Non-pigmented ciliary epithelial cell (primary cell): ENCODE measurements at regions not wholly inside any gene's neighbourhood (a gene's known extent, or its start where the extent isn't known, plus 50 kb on each side); places are given as distances from the start of the nearest gene placed in this dataset.
"Not testable (repeated sequence)": the region's sequence is repeated elsewhere in the genome, so short reads cannot be mapped to it uniquely, and the experiment has no call there.

Experiments used
- DNase-seq: peaks from one replicate; pipeline ENCODE4 v3.0.0-alpha.2; 2010; ENCODE audit warnings: low read depth

DNA sequence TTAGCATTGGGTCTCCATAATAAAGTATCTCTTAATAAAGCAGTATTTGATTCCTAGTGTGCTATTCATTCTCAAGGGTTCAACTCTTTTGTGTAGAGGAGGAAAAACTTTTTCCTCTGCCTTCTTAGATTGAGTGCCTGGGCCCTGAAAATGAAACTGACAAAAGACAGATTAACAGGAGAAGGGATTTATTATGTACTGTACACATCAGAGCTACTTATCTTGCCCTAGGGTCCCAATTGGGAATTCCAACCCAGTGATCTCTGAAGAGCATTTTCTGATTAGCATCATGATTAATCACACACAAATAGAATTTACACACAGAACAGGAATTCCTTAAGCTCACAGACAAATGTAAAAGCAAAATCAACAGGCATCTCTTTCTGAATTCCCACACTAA is 128.9 kb downstream of the CD164 start:
- no peak for DNase-seq

DNA sequence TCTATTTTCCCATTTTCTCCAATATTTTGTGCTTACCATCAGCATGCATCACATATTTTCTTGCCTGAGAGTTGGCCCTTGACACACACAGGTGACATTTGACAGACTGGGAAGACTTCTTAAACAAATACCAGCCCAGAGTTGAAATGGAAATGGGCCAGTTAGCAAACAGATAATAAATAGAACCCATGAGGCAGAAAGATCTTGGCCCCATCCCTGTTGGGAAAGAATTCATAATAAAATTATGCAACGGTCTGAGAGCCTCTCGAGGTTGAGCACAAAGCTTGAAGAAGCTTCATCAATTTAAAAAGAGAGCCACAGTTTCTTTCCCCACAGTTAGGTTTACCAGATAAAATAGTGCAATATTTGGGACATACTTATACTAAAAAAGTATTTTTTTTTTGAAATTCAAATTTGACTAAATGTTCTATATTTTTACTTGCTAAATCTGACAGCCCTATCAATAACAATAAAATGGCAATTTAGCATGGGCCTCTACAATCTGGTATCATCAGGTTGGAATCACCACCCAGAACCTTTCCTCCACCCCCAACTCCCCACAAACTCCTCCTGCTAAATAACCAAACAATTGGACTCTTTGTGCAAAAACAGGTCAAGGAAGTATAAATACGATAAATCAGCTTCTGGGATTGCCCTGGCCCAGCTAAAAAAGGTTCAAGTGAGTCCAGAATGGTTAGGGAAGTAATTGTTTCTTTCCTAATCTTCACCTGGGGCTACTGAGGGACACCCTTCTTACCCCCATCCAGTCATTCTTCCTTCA is 129.8 kb downstream of the CD164 start:
- DNase-seq, result no peak

DNA sequence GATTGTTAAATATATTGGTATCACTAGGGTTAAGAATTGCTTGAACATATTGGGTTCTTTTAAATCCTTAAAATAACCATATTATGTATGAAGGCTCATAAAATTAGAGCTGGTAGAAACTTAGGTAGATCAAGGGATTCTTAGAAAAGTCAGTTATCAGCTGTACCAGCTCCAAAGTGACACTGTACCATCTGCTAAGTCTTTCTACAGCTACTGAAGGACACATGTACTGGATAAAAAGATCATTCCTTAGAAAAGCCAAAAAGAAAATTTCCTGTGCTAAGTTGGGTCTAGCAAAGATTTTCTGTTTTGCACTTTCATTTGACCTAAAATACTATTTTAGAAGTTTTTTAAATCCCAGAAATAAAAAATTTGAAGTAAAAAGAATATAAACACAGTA is 130.4 kb downstream of the CD164 start:
- no peak for DNase-seq

DNA sequence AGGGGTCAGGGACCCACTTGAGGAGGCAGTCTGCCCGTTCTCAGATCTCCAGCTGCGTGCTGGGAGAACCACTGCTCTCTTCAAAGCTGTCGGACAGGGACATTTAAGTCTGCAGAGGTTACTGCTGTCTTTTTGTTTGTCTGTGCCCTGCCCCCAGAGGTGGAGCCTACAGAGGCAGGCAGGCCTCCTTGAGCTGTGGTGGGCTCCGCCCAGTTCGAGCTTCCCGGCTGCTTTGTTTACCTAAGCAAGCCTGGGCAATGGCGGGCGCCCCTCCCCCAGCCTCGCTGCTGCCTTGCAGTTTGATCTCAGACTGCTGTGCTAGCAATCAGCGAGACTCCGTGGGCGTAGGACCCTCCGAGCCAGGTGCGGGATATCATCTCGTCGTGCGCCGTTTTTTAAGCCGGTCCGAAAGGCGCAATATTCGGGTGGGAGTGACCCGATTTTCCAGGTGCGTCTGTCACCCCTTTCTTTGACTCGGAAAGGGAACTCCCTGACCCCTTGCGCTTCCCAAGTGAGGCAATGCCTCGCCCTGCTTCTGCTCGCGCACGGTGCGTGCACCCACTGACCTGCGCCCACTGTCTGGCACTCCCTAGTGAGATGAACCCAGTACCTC is 131.6 kb downstream of the CD164 start:
- DNase-seq, result not testable (repeated sequence)

DNA sequence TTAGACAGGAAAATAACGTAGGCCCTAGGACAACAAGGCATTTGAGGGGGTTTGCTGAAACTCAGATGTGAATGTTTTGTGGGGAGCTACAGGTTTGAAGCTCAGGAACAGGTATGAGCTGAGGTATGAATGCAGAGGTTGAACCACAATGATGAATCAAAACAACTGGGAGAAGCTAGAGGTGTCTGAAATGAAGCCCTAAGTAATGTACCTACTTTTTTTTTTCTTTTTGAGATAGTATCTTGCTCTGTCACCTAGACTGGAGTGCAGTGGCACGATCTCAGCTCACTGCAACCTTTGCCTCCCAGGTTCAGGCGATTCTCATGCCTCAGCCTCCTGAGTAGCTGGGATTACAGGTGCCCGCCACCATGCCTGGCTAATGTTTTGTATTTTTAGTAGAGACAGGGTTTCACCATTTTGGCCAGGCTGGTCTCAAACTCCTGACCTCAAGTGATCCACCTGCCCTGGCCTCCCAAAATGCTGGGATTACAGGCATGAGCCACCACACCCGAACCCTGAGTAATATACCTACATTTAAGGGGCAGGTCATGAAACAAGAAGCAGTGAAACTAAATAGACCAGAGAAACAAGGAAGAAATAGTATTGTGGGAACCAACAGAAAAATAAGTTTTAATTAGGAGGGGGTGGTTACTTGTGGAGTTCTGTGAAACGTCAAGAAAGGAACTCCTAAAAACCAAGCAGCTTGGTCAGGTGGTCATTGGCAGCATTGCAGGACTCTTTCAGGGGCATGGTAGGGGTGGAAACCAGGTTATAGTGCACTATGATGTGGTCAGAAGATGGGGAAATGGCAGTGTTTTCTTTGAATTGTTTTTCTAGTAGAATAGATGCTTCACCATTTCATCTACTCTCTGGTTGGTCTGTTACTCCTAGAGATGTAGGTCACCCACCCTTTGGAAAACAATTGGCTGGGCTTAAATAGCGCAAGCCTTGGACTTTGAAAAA is 138.1 kb downstream of the CD164 start:
- DNase-seq, result no peak

DNA sequence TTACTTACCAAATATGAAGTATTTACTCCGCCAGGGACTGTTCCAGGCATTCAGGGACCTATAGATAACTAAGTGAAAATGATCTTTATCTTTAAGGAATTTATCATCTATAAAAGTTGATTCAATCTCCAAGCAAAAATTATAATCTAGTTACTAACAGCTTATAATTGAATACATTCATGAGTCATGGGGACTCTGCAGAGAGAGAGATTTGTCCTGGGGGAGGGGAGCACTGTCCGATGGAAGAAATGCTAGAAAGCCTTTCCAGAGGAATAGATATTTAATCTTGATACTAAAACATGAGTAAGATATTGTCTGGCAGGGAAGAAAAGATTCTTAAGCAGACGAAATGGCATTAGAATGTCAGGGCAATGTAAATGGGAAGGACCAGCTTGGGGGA is 139.3 kb downstream of the CD164 start:
- no peak for DNase-seq

DNA sequence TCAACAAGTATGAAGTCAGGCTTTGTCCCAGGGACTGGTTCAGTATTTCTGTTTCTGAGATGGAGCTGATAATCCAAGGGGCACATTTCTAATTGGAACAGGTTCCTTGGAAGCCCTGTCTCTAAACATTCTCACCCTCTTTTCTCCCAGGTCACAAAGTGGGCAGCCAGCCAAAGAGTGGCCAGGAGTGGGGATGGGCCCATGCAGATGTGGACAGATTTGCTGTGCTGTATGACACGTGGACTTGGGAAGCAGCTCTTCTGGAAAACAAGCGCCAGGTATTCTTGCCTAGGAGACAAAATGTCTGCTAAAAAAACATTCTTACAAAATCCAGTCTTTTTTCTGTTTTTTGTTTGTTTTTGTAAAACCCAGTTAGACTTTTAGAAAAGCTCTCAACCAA is 140.2 kb downstream of the CD164 start:
- DNase-seq, result no peak

DNA sequence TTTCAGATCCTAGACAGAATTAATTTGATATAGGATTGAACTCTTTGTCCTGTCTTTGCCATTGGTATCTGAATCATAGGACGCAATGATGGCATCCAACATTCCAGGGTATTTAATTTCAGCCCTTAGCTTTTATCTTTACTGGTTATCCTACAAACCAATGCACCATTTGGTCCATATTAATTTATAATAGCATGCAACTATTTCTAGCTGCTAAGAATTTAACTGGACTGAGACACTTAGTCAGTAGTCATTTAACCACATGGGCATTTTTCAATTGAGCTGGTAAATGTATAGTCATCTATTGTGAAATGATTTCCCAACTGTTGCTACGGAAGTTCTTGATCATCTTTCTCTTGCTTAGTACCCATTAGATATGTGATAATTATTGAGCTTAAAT is 141.1 kb downstream of the CD164 start:
- DNase-seq, result no peak

DNA sequence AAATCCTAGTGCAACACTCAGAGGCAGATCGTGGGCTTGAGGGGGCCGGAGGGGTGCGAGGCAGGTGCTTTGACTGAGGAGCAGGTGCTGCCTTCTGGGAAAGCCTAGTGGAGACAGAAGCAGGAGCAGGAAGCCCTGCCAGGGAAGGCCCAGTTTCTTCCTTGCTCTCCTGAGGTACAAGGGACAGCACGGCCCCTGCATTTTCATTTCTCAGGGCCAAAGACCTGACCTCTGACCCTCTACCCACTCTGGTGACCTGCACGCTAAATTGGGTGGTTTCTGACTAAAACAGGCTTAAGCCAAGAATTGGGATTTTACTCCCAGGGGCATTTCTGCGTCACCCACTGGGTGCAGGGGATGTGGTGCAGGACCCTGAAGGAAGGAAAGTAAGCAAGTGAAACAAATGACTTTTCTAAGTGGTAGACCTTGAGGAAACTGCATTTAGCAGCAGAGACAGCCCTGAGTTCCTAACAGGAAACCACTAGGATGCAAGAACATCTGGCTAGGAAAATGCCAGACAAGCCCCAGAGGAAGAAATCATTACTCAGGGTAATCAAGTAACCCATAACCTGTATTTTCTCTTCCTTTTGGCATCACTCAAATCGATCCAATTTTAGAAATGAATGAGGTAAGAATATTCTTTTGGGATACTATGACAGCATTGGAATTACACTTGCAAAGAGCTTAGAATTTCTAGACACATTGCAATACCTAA is 141.7 kb downstream of the CD164 start:
- DNase-seq, result no peak

DNA sequence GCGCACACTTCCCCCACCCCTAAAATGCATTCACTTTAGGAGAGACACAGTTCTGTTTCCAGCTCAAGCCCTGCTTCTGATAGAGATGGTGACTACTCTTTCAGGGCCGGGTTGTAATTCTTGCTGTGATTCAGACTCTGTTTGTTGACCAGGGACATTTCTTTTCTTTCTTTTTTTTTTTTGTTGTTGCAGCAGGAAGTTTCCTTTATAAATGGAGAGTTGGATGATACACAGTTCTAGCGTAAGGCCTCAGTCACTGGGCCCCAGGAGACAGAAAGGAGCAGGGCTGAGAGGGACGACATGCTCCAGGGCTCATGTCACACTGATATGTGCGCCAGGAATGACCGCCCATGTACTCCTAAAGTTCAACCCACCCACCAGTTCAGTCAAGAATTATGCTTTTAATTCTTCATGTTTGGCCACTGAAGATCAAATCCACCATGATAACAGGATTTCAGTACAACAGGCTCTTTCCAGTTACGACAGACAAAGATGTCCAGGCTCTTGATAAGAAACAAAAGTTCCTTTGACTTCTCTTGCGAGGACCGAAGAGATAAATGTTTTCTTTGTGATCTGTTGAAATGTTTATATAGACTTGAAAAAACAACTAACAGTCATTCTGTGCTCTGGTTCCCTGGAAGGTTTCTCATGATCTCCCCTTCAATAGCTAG is 142.5 kb downstream of the CD164 start:
- DNase-seq, result no peak

DNA sequence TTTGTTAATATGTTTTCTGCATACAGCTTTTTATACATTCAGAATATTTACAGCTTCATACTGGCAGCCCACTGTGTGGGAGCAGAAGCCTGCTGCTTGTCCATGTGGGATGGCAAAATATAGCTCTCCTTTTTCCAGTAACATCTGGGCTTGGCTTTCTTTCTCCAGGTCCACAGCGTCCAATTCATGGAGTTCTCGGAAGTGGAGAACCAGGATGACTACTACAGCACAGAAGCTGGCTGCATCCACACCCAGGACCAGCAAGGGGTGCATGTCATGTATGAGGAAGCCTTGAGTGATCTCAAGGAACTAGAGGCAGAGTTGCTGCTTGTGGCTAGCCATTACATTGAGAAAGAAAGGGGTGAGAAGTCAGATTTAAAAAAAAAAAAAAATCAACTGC is 143.1 kb downstream of the CD164 start:
- DNase-seq, result no peak

DNA sequence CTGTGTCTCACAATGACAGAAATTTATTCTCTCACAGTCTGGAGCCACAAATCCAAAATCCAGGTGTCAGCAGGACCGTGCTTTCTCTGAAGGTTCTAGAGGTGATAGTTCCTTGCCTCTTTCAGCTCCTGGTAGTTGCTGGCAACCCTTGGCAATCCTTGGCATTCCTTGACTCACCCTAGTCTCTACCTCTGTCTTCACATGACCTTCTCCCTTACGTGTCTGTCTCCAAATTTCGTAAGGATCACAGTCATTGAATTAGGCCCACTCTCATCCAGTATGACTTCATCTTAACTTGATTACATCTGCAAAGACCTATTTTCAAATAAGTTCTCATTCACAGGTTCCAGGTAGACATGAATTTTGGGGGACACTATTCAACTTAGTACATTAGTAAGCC is 143.1 kb downstream of the CEP57L1 start:
- no peak for DNase-seq

DNA sequence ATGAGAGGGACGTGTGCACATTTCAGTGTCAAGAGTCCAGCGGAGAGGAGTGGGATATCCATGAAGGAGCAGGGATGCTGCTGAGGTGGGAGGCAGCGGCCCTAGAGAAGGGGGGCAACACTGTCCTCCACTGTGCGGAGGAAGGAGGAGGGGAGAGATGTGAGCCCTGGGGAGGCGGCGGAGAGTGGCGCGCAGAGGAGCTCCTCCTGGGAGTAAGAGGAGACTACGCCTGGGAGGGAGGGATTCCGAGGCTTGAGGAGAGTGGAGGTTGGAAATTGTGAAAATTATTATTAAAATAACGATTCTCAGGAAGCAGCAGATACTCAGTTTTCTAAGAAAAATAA is 142.7 kb downstream of the CEP57L1 start:
- DNase-seq, result no peak

DNA sequence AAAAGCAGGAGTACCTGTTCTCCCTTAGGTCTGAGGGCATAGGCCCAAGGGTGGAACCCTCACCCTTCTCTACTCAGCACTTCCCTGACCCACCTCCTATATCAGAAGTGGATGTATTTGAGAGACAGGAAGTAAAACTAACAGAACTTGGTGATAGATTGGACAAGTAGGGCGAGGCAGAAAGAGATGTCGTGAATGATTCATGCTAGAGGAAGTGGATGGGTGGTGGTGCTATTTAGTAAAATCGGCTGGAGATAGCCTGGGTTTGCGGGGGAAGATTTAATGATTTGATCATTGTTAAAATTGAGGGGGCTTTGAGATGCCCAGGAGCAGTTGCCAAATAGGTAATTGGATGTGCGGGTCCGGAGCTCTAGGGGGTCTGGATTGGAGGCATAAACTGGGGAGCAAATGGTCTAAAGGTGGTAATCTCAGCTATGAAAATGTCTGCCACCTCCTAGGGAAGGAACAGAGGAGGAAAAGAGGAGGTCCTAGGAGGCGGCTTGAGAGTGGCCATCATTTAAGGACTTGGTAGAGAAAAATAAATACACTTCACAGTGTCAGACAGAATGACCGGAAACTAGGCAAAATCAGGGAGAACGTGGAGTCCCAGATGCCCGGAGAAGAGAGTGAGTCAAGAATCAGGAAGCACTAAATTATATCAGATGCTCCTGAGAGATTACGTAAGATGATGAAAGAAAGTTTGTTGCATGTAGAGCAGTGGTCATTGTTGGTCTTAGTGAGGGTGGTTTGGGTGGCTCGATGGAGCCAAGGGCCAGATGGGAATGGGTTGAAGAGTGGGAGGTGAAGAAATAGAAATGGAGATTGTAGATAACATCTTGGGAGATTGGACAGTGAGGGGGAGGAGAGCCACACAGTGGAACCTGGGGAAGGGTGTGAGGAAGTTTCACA is 142.0 kb downstream of the CEP57L1 start:
- DNase-seq, result no peak

DNA sequence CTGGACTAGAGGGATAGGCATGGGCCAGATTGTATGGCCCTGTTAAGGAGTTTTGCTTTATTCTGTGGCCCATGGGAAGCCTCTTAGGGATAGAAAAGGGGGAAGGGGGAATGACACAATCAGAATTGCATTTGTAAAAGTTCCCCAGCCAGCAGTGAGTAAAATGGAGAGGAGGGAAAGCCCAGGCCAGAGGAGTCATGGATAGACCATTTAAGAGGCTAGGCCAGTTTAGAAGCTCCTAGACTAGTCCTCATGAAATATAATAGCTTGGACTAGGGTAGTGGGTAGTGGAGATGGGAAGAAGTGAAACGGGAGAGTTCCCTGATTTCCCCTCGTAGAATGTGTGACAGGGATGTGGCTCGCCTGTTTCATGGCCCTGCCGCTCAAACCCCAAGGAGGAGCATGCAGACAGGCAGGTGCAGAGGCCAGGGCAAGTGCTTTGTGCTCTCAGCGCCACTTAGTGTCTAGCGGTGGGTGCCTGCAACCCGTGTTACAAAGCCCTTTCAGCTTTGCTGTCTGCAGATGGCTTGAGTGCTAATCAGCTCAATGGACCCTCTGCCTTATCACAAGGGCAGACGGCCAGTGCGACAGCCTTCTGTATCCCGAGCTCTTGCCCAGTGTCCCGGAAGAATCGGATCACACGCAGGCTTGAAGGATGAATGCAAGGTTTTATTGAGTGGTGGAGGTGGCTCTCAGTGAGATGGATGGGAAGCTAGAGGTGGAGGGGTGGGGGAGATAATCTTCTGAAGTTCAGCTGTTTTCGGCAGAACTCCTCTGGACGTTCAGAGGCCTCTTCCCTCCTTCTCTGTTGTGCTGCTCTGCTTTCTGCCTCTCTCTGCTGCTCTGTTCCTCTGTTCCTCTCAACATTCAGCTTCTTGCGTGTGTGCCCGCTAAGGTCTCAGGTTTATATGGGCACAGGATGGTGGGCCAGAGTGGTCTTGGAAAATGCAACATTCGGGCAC is 141.1 kb downstream of the CEP57L1 start:
- DNase-seq, result no peak

DNA sequence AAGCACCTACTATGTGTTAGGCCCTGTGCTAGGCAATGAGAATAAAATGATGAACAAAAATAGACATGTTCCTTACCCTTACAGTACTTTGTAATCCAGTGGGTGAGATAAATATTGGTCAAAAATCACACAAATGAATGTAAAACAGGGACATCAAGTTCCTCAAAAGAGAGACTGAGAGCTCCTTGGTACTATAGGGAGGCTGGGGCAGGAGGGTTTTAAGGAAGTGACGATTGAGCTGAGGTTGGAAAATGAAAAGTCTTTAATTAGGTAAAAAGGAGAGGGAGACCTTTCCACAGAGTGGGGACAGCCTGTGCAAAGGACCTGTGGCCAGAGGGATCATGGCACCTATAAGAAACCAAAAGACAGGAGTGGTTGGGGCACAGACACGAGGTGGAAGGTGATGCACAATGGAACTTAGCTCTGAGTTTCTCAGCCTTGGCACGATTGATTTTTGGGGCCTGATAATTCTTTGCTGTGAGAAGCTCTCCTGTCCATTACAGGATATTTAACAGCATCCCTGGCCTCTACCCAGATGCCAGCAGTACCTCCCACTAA is 140.3 kb downstream of the CEP57L1 start:
- DNase-seq, result no peak

DNA sequence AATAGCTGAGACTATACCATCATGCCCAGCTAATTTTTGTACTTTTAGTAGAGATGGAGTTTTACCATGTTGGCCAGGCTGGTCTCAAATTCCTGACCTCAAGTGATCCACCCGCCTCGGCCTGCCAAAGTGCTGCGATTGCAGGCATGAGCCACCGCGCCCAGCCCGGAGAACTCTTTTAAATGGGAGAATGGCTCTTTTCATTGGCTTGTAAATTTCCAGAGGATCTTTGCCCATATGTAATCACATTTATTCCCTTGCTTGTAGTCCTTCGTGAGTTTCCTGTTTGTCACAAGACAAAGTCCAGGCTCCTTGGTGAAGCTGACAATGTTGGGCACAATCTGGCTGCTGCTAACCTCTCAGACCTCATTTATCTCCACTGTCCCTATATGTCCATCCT is 135.1 kb downstream of the CEP57L1 start:
- DNase-seq, result no peak

DNA sequence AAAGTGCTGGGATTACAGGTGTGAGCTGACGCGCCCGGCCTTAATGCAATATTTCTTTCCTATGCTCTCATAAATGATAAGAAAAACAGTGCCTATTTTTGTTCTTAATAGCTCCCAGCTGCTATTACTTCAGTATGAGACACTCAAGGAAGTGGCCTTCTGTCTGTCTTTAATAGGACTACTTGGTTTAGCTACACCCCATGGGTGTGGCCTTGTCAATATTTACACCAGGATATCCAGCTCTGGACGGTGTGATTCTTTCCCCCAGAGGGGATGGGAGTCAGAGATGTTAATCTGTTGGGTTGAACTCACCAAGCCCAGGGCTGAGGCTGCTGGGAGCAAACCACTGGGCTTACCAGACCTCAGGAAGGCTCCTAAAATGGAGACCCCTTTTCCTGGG is 134.2 kb downstream of the CEP57L1 start:
- no peak for DNase-seq

DNA sequence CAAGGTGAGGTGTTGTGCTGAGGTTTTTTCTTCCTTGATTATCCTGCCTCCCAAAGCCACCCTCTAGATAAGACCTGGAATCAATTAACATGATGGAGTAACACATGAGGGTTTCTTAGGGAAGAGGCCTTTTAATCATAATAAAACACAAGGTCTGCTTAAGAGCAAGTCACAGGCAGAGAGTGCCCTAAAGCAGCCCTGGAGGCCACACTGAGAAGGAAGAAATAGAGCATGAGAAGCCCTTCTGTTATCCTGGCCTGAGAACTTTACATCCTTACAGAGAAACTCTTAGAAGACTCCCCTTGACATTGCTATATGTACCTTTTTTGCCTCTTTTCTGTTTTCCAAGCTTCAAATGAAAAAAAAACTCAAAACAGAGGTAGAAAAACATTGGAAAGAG is 132.3 kb downstream of the CEP57L1 start:
- no peak for DNase-seq
